ENCODE measurements at regions not wholly inside any gene's neighbourhood (a gene's known extent, or its start where the extent isn't known, plus 50 kb on each side); places are given as distances from the start of the nearest gene placed in this dataset.

DNA sequence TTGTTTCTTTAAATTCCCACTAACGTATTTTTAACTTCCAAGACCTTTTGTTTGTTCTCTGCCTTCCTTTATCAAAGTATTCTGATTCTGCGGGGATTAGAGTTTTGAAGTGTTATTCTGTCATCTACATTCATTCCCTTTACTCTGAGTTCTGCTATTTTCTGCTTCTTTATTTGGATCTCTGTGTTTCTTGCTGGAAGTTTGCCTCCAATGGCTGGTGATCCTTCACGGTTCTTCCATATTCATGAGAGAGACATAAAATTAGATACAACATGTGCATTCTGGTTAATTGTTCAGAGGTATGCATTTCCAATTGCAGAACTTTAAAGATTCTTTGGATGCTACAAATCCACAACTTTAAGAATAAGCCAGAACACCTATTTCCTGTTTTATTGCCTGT is 244.7 kb upstream of the ADARB2 start (continued):
- TF ChIP-seq, protein P1, sequence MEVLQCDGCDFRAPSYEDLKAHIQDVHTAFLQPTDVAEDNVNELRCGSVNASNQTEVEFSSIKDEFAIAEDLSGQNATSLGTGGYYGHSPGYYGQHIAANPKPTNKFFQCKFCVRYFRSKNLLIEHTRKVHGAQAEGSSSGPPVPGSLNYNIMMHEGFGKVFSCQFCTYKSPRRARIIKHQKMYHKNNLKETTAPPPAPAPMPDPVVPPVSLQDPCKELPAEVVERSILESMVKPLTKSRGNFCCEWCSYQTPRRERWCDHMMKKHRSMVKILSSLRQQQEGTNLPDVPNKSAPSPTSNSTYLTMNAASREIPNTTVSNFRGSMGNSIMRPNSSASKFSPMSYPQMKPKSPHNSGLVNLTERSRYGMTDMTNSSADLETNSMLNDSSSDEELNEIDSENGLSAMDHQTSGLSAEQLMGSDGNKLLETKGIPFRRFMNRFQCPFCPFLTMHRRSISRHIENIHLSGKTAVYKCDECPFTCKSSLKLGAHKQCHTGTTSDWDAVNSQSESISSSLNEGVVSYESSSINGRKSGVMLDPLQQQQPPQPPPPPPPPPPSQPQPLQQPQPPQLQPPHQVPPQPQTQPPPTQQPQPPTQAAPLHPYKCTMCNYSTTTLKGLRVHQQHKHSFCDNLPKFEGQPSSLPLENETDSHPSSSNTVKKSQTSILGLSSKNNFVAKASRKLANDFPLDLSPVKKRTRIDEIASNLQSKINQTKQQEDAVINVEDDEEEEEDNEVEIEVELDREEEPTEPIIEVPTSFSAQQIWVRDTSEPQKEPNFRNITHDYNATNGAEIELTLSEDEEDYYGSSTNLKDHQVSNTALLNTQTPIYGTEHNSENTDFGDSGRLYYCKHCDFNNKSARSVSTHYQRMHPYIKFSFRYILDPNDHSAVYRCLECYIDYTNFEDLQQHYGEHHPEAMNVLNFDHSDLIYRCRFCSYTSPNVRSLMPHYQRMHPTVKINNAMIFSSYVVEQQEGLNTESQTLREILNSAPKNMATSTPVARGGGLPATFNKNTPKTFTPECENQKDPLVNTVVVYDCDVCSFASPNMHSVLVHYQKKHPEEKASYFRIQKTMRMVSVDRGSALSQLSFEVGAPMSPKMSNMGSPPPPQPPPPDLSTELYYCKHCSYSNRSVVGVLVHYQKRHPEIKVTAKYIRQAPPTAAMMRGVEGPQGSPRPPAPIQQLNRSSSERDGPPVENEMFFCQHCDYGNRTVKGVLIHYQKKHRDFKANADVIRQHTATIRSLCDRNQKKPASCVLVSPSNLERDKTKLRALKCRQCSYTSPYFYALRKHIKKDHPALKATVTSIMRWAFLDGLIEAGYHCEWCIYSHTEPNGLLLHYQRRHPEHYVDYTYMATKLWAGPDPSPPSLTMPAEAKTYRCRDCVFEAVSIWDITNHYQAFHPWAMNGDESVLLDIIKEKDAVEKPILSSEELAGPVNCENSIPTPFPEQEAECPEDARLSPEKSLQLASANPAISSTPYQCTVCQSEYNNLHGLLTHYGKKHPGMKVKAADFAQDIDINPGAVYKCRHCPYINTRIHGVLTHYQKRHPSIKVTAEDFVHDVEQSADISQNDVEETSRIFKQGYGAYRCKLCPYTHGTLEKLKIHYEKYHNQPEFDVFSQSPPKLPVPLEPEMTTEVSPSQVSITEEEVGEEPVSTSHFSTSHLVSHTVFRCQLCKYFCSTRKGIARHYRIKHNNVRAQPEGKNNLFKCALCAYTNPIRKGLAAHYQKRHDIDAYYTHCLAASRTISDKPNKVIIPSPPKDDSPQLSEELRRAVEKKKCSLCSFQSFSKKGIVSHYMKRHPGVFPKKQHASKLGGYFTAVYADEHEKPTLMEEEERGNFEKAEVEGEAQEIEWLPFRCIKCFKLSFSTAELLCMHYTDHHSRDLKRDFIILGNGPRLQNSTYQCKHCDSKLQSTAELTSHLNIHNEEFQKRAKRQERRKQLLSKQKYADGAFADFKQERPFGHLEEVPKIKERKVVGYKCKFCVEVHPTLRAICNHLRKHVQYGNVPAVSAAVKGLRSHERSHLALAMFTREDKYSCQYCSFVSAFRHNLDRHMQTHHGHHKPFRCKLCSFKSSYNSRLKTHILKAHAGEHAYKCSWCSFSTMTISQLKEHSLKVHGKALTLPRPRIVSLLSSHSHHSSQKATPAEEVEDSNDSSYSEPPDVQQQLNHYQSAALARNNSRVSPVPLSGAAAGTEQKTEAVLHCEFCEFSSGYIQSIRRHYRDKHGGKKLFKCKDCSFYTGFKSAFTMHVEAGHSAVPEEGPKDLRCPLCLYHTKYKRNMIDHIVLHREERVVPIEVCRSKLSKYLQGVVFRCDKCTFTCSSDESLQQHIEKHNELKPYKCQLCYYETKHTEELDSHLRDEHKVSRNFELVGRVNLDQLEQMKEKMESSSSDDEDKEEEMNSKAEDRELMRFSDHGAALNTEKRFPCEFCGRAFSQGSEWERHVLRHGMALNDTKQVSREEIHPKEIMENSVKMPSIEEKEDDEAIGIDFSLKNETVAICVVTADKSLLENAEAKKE (CRISPR knock-in tag; IDR thresholded peaks at IDR 0.05), result no peak
- TF ChIP-seq EZH2 (IDR thresholded peaks at IDR 0.05; ENCODE audit: low read depth, unreplicated experiment) (no peak), ZNF114 (CRISPR knock-in tag; IDR thresholded peaks at IDR 0.05) (no peak), EZH2phosphoT487 (IDR thresholded peaks at IDR 0.05; ENCODE audit: unreplicated experiment) (no peak), CREB1 (CRISPR knock-in tag; IDR thresholded peaks at IDR 0.05; ENCODE audit: low read depth) (no peak), JUNB (IDR thresholded peaks at IDR 0.05; ENCODE audit: unreplicated experiment) (no peak), NANOG (IDR thresholded peaks at IDR 0.05; ENCODE audit: borderline replicate concordance) (no peak), STAT1 (IDR thresholded peaks at IDR 0.05; ENCODE audit: unreplicated experiment) (no peak)
- TF ChIP-seq, protein P2, sequence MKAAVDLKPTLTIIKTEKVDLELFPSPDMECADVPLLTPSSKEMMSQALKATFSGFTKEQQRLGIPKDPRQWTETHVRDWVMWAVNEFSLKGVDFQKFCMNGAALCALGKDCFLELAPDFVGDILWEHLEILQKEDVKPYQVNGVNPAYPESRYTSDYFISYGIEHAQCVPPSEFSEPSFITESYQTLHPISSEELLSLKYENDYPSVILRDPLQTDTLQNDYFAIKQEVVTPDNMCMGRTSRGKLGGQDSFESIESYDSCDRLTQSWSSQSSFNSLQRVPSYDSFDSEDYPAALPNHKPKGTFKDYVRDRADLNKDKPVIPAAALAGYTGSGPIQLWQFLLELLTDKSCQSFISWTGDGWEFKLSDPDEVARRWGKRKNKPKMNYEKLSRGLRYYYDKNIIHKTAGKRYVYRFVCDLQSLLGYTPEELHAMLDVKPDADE (IDR thresholded peaks at IDR 0.05), result no peak
- TF ChIP-seq, protein P3, sequence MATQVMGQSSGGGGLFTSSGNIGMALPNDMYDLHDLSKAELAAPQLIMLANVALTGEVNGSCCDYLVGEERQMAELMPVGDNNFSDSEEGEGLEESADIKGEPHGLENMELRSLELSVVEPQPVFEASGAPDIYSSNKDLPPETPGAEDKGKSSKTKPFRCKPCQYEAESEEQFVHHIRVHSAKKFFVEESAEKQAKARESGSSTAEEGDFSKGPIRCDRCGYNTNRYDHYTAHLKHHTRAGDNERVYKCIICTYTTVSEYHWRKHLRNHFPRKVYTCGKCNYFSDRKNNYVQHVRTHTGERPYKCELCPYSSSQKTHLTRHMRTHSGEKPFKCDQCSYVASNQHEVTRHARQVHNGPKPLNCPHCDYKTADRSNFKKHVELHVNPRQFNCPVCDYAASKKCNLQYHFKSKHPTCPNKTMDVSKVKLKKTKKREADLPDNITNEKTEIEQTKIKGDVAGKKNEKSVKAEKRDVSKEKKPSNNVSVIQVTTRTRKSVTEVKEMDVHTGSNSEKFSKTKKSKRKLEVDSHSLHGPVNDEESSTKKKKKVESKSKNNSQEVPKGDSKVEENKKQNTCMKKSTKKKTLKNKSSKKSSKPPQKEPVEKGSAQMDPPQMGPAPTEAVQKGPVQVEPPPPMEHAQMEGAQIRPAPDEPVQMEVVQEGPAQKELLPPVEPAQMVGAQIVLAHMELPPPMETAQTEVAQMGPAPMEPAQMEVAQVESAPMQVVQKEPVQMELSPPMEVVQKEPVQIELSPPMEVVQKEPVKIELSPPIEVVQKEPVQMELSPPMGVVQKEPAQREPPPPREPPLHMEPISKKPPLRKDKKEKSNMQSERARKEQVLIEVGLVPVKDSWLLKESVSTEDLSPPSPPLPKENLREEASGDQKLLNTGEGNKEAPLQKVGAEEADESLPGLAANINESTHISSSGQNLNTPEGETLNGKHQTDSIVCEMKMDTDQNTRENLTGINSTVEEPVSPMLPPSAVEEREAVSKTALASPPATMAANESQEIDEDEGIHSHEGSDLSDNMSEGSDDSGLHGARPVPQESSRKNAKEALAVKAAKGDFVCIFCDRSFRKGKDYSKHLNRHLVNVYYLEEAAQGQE (IDR thresholded peaks at IDR 0.05; ENCODE audit: unreplicated experiment), result no peak
